H1 (cell line): ENCODE measurements at regions not wholly inside any gene's neighbourhood (a gene's known extent, or its start where the extent isn't known, plus 50 kb on each side); places are given as distances from the start of the nearest gene placed in this dataset.

Source experiments
- CTCF ChIA-PET: fragments of 300-600 bp; sonication (Branson Sonifier 250); formaldehyde crosslinking; loops from one replicate; lab custom pipeline; 2021; ENCODE audit not compliant: partially characterized antibody; lab: Charles Lee
- POLR2A ChIA-PET: fragments of 300-600 bp; sonication (Branson Sonifier 250); formaldehyde crosslinking; loops from one replicate; lab custom pipeline; 2021; ENCODE audit warnings: inconsistent platforms; ENCODE audit not compliant: partially characterized antibody; lab: Charles Lee
- DNase-seq, 2 experiments: peaks; one replicate each; pipeline versions ENCODE4 v3.0.0 to v3.0.0-alpha.2; 2010 to 2022; ENCODE audit warnings: low spot score in 2 of 2, low read depth in 1 of 2, mixed read lengths in 1 of 2
- FAIRE-seq: peaks from 2 replicates; lab custom pipeline; 2011; peaks lifted over from hg19 to GRCh38; lab: Jason Lieb, UNC
- H2AFZ ChIP-seq: 2 replicates; pipeline ENCODE4 v1.8.1; 2012; ENCODE audit warnings: low read length, inconsistent platforms
- H2AK5ac ChIP-seq: 2 replicates; pipeline ENCODE4 v1.6.1; 2013; ENCODE audit warnings: low read depth, low read length
- H2BK120ac ChIP-seq: replicated peaks from 2 replicates; pipeline ENCODE3; 2013; ENCODE audit warnings: low read depth, low read length, inconsistent platforms
- H2BK12ac ChIP-seq: 2 replicates; pipeline ENCODE4 v1.6.1; 2013; ENCODE audit warnings: low read depth, low read length
- H2BK15ac ChIP-seq: 2 replicates; pipeline ENCODE4 v1.6.1; 2013; ENCODE audit warnings: low read length
- H2BK20ac ChIP-seq: 2 replicates; pipeline ENCODE4 v1.6.1; 2013; ENCODE audit warnings: low read length
- H2BK5ac ChIP-seq: 2 replicates; pipeline ENCODE4 v1.6.1; 2013; ENCODE audit warnings: low read depth, low read length
- H3K14ac ChIP-seq: 2 replicates; pipeline ENCODE4 v1.6.1; 2013; ENCODE audit warnings: inconsistent platforms; ENCODE audit not compliant: insufficient read length
- H3K18ac ChIP-seq: 2 replicates; pipeline ENCODE4 v1.6.1; 2013; ENCODE audit warnings: low read length; ENCODE audit errors: extremely low read depth
- H3K23ac ChIP-seq: 2 replicates; pipeline ENCODE4 v1.6.1; 2013; ENCODE audit warnings: inconsistent platforms; ENCODE audit not compliant: insufficient read length
- H3K23me2 ChIP-seq: 2 replicates; pipeline ENCODE4 v1.6.1; 2013; ENCODE audit warnings: low read depth, low read length
- H3K27ac ChIP-seq: 2 replicates; pipeline ENCODE4 v1.6.1; 2011; ENCODE audit warnings: low read depth, low read length, inconsistent platforms
- H3K27me3 ChIP-seq, 4 experiments: replicated peaks in 1 of 4; 1 replicate in 1 of 4; 2 replicates in 3 of 4; pipeline versions ENCODE4 v1.6.1 to v1.8.1; 2011 to 2013; ENCODE audit warnings: low read length in 3 of 4, mild to moderate bottlenecking in 3 of 4, inconsistent platforms in 2 of 4, mixed read lengths in 2 of 4, moderate library complexity in 1 of 4; ENCODE audit not compliant: control insufficient read depth in 3 of 4, insufficient read depth in 3 of 4; ENCODE audit errors: extremely low read depth in 1 of 4
- H3K36me3 ChIP-seq, 4 experiments: 2 replicates each; pipeline versions ENCODE4 v1.6.1 to v1.8.1; 2011 to 2013; ENCODE audit warnings: mild to moderate bottlenecking in 4 of 4, low read length in 3 of 4, moderate library complexity in 2 of 4, control low read depth in 1 of 4, inconsistent platforms in 1 of 4; ENCODE audit not compliant: insufficient read depth in 4 of 4, control insufficient read depth in 2 of 4
- H3K4ac ChIP-seq: replicated peaks from 2 replicates; pipeline ENCODE3; 2013; ENCODE audit warnings: low read length, low read depth, mixed read lengths, inconsistent platforms; ENCODE audit not compliant: insufficient read length
- H3K4me1 ChIP-seq, 4 experiments: replicated peaks in 1 of 4; 1 replicate in 1 of 4; 2 replicates in 3 of 4; pipeline versions ENCODE4 v1.6.1 to v1.8.1; 2011 to 2013; ENCODE audit warnings: low read length in 3 of 4, inconsistent platforms in 2 of 4, mixed read lengths in 1 of 4; ENCODE audit not compliant: insufficient read depth in 4 of 4, control insufficient read depth in 3 of 4
- H3K4me2 ChIP-seq, 2 experiments: 2 replicates each; pipeline versions ENCODE4 v1.6.1 to v1.8.1; 2011 to 2013; ENCODE audit warnings: low read depth in 2 of 2, low read length in 2 of 2, control low read depth in 1 of 2, inconsistent platforms in 1 of 2, mild to moderate bottlenecking in 1 of 2; ENCODE audit not compliant: insufficient read depth in 1 of 2
- H3K4me3 ChIP-seq, 4 experiments: fragments of 200-600, 300-600 bp in 1 of 4; sonication (generic), shearing (Covaris generic), sonication (Bioruptor Twin) in 1 of 4; 2 replicates each; pipeline versions ENCODE4 v1.5.1 to v1.8.1; 2011 to 2016; ENCODE audit warnings: low read length in 4 of 4, low read depth in 3 of 4, control low read depth in 2 of 4, inconsistent platforms in 2 of 4, mild to moderate bottlenecking in 2 of 4, mixed read lengths in 1 of 4, moderate library complexity in 1 of 4; ENCODE audit not compliant: insufficient read depth in 2 of 4; ENCODE audit errors: extremely low read depth in 1 of 4
- H3K56ac ChIP-seq: replicated peaks from 2 replicates; pipeline ENCODE3; 2013; ENCODE audit warnings: low read depth, mild to moderate bottlenecking, mixed read lengths, low read length, inconsistent platforms; ENCODE audit not compliant: insufficient read length
- H3K79me1 ChIP-seq: 2 replicates; pipeline ENCODE4 v1.6.1; 2013; ENCODE audit warnings: low read depth, low read length, control low read depth
- H3K79me2 ChIP-seq, 2 experiments: 2 replicates each; pipeline versions ENCODE4 v1.6.1 to v1.8.1; 2012 to 2013; ENCODE audit warnings: low read length in 2 of 2, mild to moderate bottlenecking in 2 of 2, inconsistent platforms in 1 of 2; ENCODE audit not compliant: insufficient read depth in 2 of 2, control insufficient read depth in 1 of 2
- H3K9ac ChIP-seq, 4 experiments: replicated peaks in 1 of 4; 1 replicate in 1 of 4; 2 replicates in 3 of 4; pipeline versions ENCODE4 v1.6.1 to v1.8.1; 2011 to 2013; ENCODE audit warnings: low read depth in 3 of 4, low read length in 3 of 4, control low read depth in 2 of 4, mild to moderate bottlenecking in 2 of 4, moderate library complexity in 2 of 4, inconsistent platforms in 1 of 4; ENCODE audit errors: extremely low read depth in 1 of 4
- H3K9me3 ChIP-seq, 2 experiments: 2 replicates each; pipeline versions ENCODE4 v1.6.1 to v1.8.1; 2012 to 2013; ENCODE audit warnings: mild to moderate bottlenecking in 2 of 2, moderate library complexity in 2 of 2, control low read depth in 1 of 2, inconsistent platforms in 1 of 2, low read depth in 1 of 2, low read length in 1 of 2, mixed read lengths in 1 of 2; ENCODE audit not compliant: insufficient read depth in 2 of 2
- H4K20me1 ChIP-seq, 2 experiments: replicated peaks in 1 of 2; 2 replicates each; pipeline versions ENCODE3 to v1.8.1; 2011 to 2013; ENCODE audit warnings: inconsistent platforms in 2 of 2, low read length in 2 of 2, mild to moderate bottlenecking in 1 of 2; ENCODE audit not compliant: insufficient read depth in 2 of 2, control insufficient read depth in 1 of 2
- H4K5ac ChIP-seq: 2 replicates; pipeline ENCODE4 v1.6.1; 2013; ENCODE audit warnings: low read length, low read depth, mixed read lengths, inconsistent platforms; ENCODE audit not compliant: insufficient read length
- H4K8ac ChIP-seq: 2 replicates; pipeline ENCODE4 v1.8.0; 2013; ENCODE audit warnings: mild to moderate bottlenecking, moderate library complexity, low read length, inconsistent platforms; ENCODE audit not compliant: insufficient read depth; ENCODE audit errors: extremely low read depth
- H4K91ac ChIP-seq: replicated peaks from 2 replicates; pipeline ENCODE3; 2013; ENCODE audit warnings: low read length, mixed read lengths, inconsistent platforms; ENCODE audit not compliant: insufficient read length
- ATF2 ChIP-seq: IDR thresholded peaks from 2 replicates; pipeline ENCODE4 v1.6.1; 2012; ENCODE audit warnings: low read length, inconsistent platforms
- E2F6 ChIP-seq: IDR thresholded peaks from 2 replicates; pipeline ENCODE4 v1.6.1; 2012; ENCODE audit warnings: inconsistent platforms
- EGR1 ChIP-seq: IDR thresholded peaks from 2 replicates; pipeline ENCODE4 v1.6.1; 2011; ENCODE audit warnings: low read depth, low read length, borderline replicate concordance
- EP300 ChIP-seq, 2 experiments: IDR thresholded peaks; 1 replicate in 1 of 2; 2 replicates in 1 of 2; pipeline ENCODE4 v1.6.1; 2011 to 2012; ENCODE audit warnings: low read depth in 2 of 2, low read length in 2 of 2, mild to moderate bottlenecking in 2 of 2, borderline replicate concordance in 1 of 2, inconsistent platforms in 1 of 2, moderate library complexity in 1 of 2
- MAFK ChIP-seq: IDR thresholded peaks from 2 replicates; pipeline ENCODE4 v1.6.1; 2012; ENCODE audit warnings: low read depth, mild to moderate bottlenecking, improper control_type of control experiment, low read length
- SIN3A ChIP-seq, 2 experiments: IDR thresholded peaks in 1 of 2; conservative IDR thresholded peaks in 1 of 2; 2 replicates each; pipeline ENCODE4 v1.6.1; 2011 to 2012; ENCODE audit warnings: low read length in 2 of 2, improper control_type of control experiment in 1 of 2, low read depth in 1 of 2, mild to moderate bottlenecking in 1 of 2
- SP2 ChIP-seq: IDR thresholded peaks from 2 replicates; pipeline ENCODE4 v1.6.1; 2012; ENCODE audit warnings: mild to moderate bottlenecking, low read length, inconsistent platforms
- SRF ChIP-seq: IDR thresholded peaks from 2 replicates; pipeline ENCODE4 v1.6.1; 2011; ENCODE audit warnings: mild to moderate bottlenecking, low read depth, low read length, moderate library complexity
- SUZ12 ChIP-seq: fragments of 200-600 bp; sonication (generic); IDR thresholded peaks from 2 replicates; pipeline ENCODE4 v1.6.1; 2012; ENCODE audit warnings: mild to moderate bottlenecking, inconsistent platforms, low read length, moderate library complexity, mixed read lengths
- USF2 ChIP-seq: IDR thresholded peaks from 2 replicates; pipeline ENCODE4 v1.6.1; 2011; ENCODE audit warnings: low read length, improper control_type of control experiment
- WGBS, 2 experiments: shearing (Covaris generic) in 1 of 2; methylation state at CpG; one replicate each; pipeline versions ENCODE4 v1.1.6 to v1.1.7; 2013 to 2015; ENCODE audit warnings: low lambda C conversion rate in 2 of 2, mixed read lengths in 2 of 2, inconsistent platforms in 1 of 2, low coverage in 1 of 2, missing lambda C conversion rate in 1 of 2; ENCODE audit not compliant: insufficient replicate concordance in 2 of 2, insufficient coverage in 1 of 2, insufficient read length in 1 of 2; ENCODE audit errors: extremely low coverage in 1 of 2, missing lambda C conversion rate in 1 of 2; 5-methylcytosine and 5-hydroxymethylcytosine counted together

- Histone ChIP-seq H3K79me2 (no peaks in the 10 kb centered on the region), H4K8ac (no peak overlapping the region), H3K14ac (no peak overlapping the region), H4K91ac (no peak overlapping the region), H2AFZ (no peak overlapping the region), H2BK120ac (no peak overlapping the region), H4K5ac (no peak overlapping the region), H2BK20ac (no peak overlapping the region), H3K79me1 (no peaks in the 10 kb centered on the region), H4K20me1 (no peaks in the 10 kb centered on the region), H2BK12ac (no peak overlapping the region), H3K56ac (no peak overlapping the region), H3K4ac (no peak overlapping the region), H3K4me2 (no peak overlapping the region), H3K27ac (no peak overlapping the region), H2BK15ac (no peak overlapping the region), H3K9ac (no peak overlapping the region), H3K4me3 (no peak overlapping the region), H2BK5ac (no peak overlapping the region), H3K4me1 (peaks cover 0 to 5% (median 4%) of the 10 kb centered on the region in 4 experiments; a peak in 3 of 7 replicates), H3K36me3 (no peaks in the 10 kb centered on the region), H3K18ac (no peak overlapping the region), H3K23me2 (no peaks in the 10 kb centered on the region), H3K23ac (no peak overlapping the region), H2AK5ac (no peak overlapping the region), H3K27me3 (no peaks in the 10 kb centered on the region), H3K9me3 (peaks cover 3 to 6% of the 10 kb centered on the region in 2 experiments; a peak in 2 of 4 replicates)
- WGBS, 2 experiments = 97% methylated on average over 4 of the region's 4 CpGs; no CpG with 5 or more reads in 1 of the 2 experiments
- POLR2A ChIA-PET = interaction anchor here (0.9 kb wide), 1 partner anchor 15 kb away, joined by 3 read pairs; no protein-coding TSS in a partner anchor
- CTCF ChIA-PET = interaction anchor here (0.7 to 1.1 kb wide), 2 partner anchors 49 to 654 kb away, joined by 3 to 7 read pairs; no protein-coding TSS in a partner anchor
- FAIRE-seq (no peak), DNase-seq (no peak)
- TF ChIP-seq E2F6 (no peak), ATF2 (no peak), EGR1 (no peak), SUZ12 (no peak), MAFK (no peak), SIN3A (conservative IDR thresholded peaks at IDR 0.05 in 1 of 2, IDR thresholded peaks at IDR 0.05 in 1 of 2; ENCODE audit: low read depth in 1 of 2, low read length in 2 of 2) (no peak), SRF (no peak), USF2 (no peak), EP300 (IDR thresholded peaks at IDR 0.05; ENCODE audit: borderline replicate concordance in 1 of 2, low read depth in 2 of 2, low read length in 2 of 2) (no peak), SP2 (no peak)
Observed at GRCh38 chr3:135454890-135455289, 510.6 kb upstream of the PPP2R3A start.
